H9 (cell line): ENCODE measurements at regions not wholly inside any gene's neighbourhood (a gene's known extent, or its start where the extent isn't known, plus 50 kb on each side); places are given as distances from the start of the nearest gene placed in this dataset.

Source experiments
- DNase-seq: peaks from one replicate; pipeline ENCODE4 v3.0.0-alpha.2; 2017
- H2AFZ ChIP-seq: one replicate; pipeline ENCODE4 v1.6.1; 2013; ENCODE audit warnings: mild to moderate bottlenecking, low read length, control low read depth, moderate library complexity
- H2AK5ac ChIP-seq: 2 replicates; pipeline ENCODE4 v1.6.1; 2013; ENCODE audit warnings: low read length, control low read depth, mixed read lengths; ENCODE audit not compliant: insufficient read length
- H2BK120ac ChIP-seq: one replicate; pipeline ENCODE4 v1.6.1; 2013; ENCODE audit warnings: low read depth, mild to moderate bottlenecking, low read length, control low read depth, inconsistent platforms; ENCODE audit not compliant: poor library complexity, severe bottlenecking
- H2BK12ac ChIP-seq: 2 replicates; pipeline ENCODE4 v1.6.1; 2013; ENCODE audit warnings: low read length, control low read depth, mixed read lengths, low read depth; ENCODE audit not compliant: insufficient read length
- H2BK15ac ChIP-seq: 2 replicates; pipeline ENCODE4 v1.6.1; 2013; ENCODE audit warnings: low read depth, low read length, control low read depth
- H2BK20ac ChIP-seq: one replicate; pipeline ENCODE4 v1.6.1; 2013; ENCODE audit warnings: low read depth, mild to moderate bottlenecking, low read length, control low read depth, inconsistent platforms; ENCODE audit not compliant: poor library complexity, severe bottlenecking
- H2BK5ac ChIP-seq: 2 replicates; pipeline ENCODE4 v1.6.1; 2013; ENCODE audit warnings: low read length, control low read depth, mixed read lengths; ENCODE audit not compliant: insufficient read length
- H3K14ac ChIP-seq: 2 replicates; pipeline ENCODE4 v1.6.1; 2013; ENCODE audit warnings: low read length, control low read depth; ENCODE audit not compliant: insufficient read depth
- H3K18ac ChIP-seq: 2 replicates; pipeline ENCODE4 v1.6.1; 2013; ENCODE audit warnings: low read depth, mild to moderate bottlenecking, mixed read lengths, low read length, control low read depth; ENCODE audit not compliant: insufficient read length
- H3K23ac ChIP-seq: 2 replicates; pipeline ENCODE4 v1.6.1; 2013; ENCODE audit warnings: low read length, control low read depth, mixed read lengths, low read depth; ENCODE audit not compliant: insufficient read length
- H3K23me2 ChIP-seq: 2 replicates; pipeline ENCODE4 v1.6.1; 2013; ENCODE audit warnings: low read depth, mild to moderate bottlenecking, mixed read lengths, low read length, control low read depth; ENCODE audit not compliant: insufficient read length, poor library complexity, severe bottlenecking
- H3K27ac ChIP-seq: 2 replicates; pipeline ENCODE4 v1.5.1; 2013; ENCODE audit warnings: low read length, control low read depth, mixed read lengths, low read depth; ENCODE audit not compliant: insufficient read length
- H3K27me3 ChIP-seq: 2 replicates; pipeline ENCODE4 v1.6.1; 2013; ENCODE audit warnings: low read length, control low read depth, inconsistent platforms; ENCODE audit not compliant: insufficient read depth
- H3K4ac ChIP-seq: 2 replicates; pipeline ENCODE4 v1.6.1; 2013; ENCODE audit warnings: low read depth, mild to moderate bottlenecking, control low read depth, inconsistent platforms, low read length, moderate library complexity
- H3K4me1 ChIP-seq: 2 replicates; pipeline ENCODE4 v1.6.1; 2013; ENCODE audit warnings: low read length, control low read depth, inconsistent platforms; ENCODE audit not compliant: insufficient read depth
- H3K4me2 ChIP-seq: 2 replicates; pipeline ENCODE4 v1.6.1; 2013; ENCODE audit warnings: low read length, control low read depth, mixed read lengths; ENCODE audit not compliant: insufficient read length, insufficient read depth
- H3K56ac ChIP-seq: 2 replicates; pipeline ENCODE4 v1.6.1; 2013; ENCODE audit warnings: low read depth, mild to moderate bottlenecking, mixed read lengths, low read length, control low read depth; ENCODE audit not compliant: insufficient read length
- H3K79me1 ChIP-seq: 2 replicates; pipeline ENCODE4 v1.6.1; 2013; ENCODE audit warnings: low read depth, mild to moderate bottlenecking, moderate library complexity, low read length, control low read depth, inconsistent platforms; ENCODE audit not compliant: insufficient read depth, poor library complexity, severe bottlenecking
- H3K79me2 ChIP-seq: 2 replicates; pipeline ENCODE4 v1.6.1; 2013; ENCODE audit warnings: low read length, control low read depth, inconsistent platforms; ENCODE audit not compliant: insufficient read depth
- H3K9ac ChIP-seq: 2 replicates; pipeline ENCODE4 v1.6.1; 2013; ENCODE audit warnings: low read length, control low read depth, mixed read lengths; ENCODE audit not compliant: insufficient read length; ENCODE audit errors: extremely low read depth
- H3K9me3 ChIP-seq: one replicate; pipeline ENCODE4 v1.6.1; 2013; ENCODE audit warnings: low read depth, low read length, inconsistent platforms; ENCODE audit not compliant: control insufficient read depth
- H3T11ph ChIP-seq: one replicate; pipeline ENCODE4 v1.6.1; 2013; ENCODE audit warnings: mild to moderate bottlenecking, low read length, control low read depth, inconsistent platforms
- H4K20me1 ChIP-seq: one replicate; pipeline ENCODE4 v1.6.1; 2013; ENCODE audit not compliant: control insufficient read depth, insufficient read length, insufficient read depth
- H4K5ac ChIP-seq: 2 replicates; pipeline ENCODE4 v1.6.1; 2013; ENCODE audit warnings: low read depth, mild to moderate bottlenecking, mixed read lengths, low read length, control low read depth; ENCODE audit not compliant: insufficient read length
- H4K8ac ChIP-seq: replicated peaks from 2 replicates; pipeline ENCODE4 v1.6.1; 2013; ENCODE audit warnings: low read length, control low read depth, mixed read lengths, low read depth; ENCODE audit not compliant: insufficient read length
- H4K91ac ChIP-seq: 2 replicates; pipeline ENCODE4 v1.6.1; 2013; ENCODE audit warnings: low read depth, mild to moderate bottlenecking, moderate library complexity, mixed read lengths, low read length, control low read depth; ENCODE audit not compliant: insufficient read length
- H3K27ac Mint-ChIP-seq, 3 experiments: 2 replicates in 2 of 3; 3 replicates in 1 of 3; pipeline ENCODE4 v1.8.0; 2020 to 2021; ENCODE audit warnings: mixed read lengths in 3 of 3, mild to moderate bottlenecking in 1 of 3, moderate library complexity in 1 of 3
- H3K27me3 Mint-ChIP-seq: 2 replicates; pipeline ENCODE4 v1.8.0; 2021; ENCODE audit warnings: low read depth, mild to moderate bottlenecking, moderate library complexity, mixed read lengths
- H3K36me3 Mint-ChIP-seq, 3 experiments: 2 replicates in 2 of 3; 3 replicates in 1 of 3; pipeline ENCODE4 v1.8.0; 2020 to 2021; ENCODE audit warnings: low read depth in 3 of 3, mixed read lengths in 3 of 3; ENCODE audit not compliant: insufficient read depth in 1 of 3
- H3K4me1 Mint-ChIP-seq, 2 experiments: 2 replicates each; pipeline ENCODE4 v1.8.0; 2020; ENCODE audit warnings: mixed read lengths in 2 of 2
- H3K4me3 Mint-ChIP-seq, 2 experiments: 2 replicates in 1 of 2; 3 replicates in 1 of 2; pipeline ENCODE4 v1.8.0; 2020 to 2021; ENCODE audit warnings: mild to moderate bottlenecking in 2 of 2, mixed read lengths in 2 of 2, moderate library complexity in 1 of 2
- H3K9me3 Mint-ChIP-seq, 2 experiments: 2 replicates in 1 of 2; 3 replicates in 1 of 2; pipeline ENCODE4 v1.8.0; 2020; ENCODE audit warnings: mild to moderate bottlenecking in 2 of 2, mixed read lengths in 2 of 2, moderate library complexity in 1 of 2
- WGBS: extraction: QIAGEN DNeasy Blood & Tissue Kit; methylation state at CpG from one replicate; pipeline ENCODE4 v1.1.7; 2013; ENCODE audit warnings: missing lambda C conversion rate, low lambda C conversion rate, mixed read lengths; ENCODE audit not compliant: insufficient read length; ENCODE audit errors: extremely low coverage; 5-methylcytosine and 5-hydroxymethylcytosine counted together
- TF ChIP-seq, protein P1 (sequence below): fragments of 200-600 bp; sonication (generic); conservative IDR thresholded peaks from 3 replicates; pipeline ENCODE4 v1.8.0; 2021; ENCODE audit warnings: antibody characterized with exemption, mild to moderate bottlenecking

DNA sequence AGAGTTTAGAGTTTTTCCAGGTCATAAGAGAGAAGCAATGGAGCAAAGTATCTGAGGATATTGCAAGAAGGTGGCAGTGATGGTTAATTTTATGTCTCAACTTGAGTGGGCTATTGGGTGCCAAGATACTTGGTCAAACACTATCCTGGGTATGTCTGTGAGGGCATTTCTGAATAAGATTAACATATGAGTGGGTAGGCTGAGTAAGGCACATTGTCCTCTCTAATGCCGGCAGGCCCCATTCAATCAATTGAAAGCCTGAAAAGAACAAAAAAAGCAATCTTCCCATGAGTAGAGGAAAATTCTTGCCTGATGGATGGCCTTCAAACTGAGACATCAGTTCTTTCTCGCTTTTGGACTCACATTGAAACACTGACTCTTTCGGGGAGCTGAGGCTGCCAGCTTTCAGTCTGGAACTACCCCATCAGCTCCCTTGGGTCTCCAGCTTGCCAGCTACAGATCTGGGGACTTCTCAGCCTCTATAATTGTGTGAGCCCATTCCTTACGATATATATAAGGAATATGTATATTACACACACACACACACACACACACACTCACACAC is 228.8 kb downstream of the BUD13 start:
- H3K9me3 Mint-ChIP-seq = peaks cover 4 to 9% of the 10 kb centered on the region in 2 experiments; a peak in 4 of 5 replicates
- no peak overlapping the region for H4K5ac ChIP-seq
- H3K4ac ChIP-seq = no peak overlapping the region
- H4K91ac ChIP-seq = no peak overlapping the region
- no peak overlapping the region for H3K27ac Mint-ChIP-seq
- TF ChIP-seq, protein P1, sequence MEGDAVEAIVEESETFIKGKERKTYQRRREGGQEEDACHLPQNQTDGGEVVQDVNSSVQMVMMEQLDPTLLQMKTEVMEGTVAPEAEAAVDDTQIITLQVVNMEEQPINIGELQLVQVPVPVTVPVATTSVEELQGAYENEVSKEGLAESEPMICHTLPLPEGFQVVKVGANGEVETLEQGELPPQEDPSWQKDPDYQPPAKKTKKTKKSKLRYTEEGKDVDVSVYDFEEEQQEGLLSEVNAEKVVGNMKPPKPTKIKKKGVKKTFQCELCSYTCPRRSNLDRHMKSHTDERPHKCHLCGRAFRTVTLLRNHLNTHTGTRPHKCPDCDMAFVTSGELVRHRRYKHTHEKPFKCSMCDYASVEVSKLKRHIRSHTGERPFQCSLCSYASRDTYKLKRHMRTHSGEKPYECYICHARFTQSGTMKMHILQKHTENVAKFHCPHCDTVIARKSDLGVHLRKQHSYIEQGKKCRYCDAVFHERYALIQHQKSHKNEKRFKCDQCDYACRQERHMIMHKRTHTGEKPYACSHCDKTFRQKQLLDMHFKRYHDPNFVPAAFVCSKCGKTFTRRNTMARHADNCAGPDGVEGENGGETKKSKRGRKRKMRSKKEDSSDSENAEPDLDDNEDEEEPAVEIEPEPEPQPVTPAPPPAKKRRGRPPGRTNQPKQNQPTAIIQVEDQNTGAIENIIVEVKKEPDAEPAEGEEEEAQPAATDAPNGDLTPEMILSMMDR = no peak
- H2BK12ac ChIP-seq = no peak overlapping the region
- H3K27ac ChIP-seq = no peak overlapping the region
- no peaks in the 10 kb centered on the region for H3K23me2 ChIP-seq
- H3K79me1 ChIP-seq = no peaks in the 10 kb centered on the region
- no peak overlapping the region for H3K56ac ChIP-seq
- no peak overlapping the region for H3K14ac ChIP-seq
- H2BK120ac ChIP-seq = no peak overlapping the region
- H2AFZ ChIP-seq = no peak overlapping the region
- H3K9me3 ChIP-seq = no peaks in the 10 kb centered on the region
- H3K9ac ChIP-seq = no peak overlapping the region
- H2BK15ac ChIP-seq = no peak overlapping the region
- H3T11ph ChIP-seq = no peak overlapping the region
- no peak overlapping the region for H3K4me2 ChIP-seq
- no peak overlapping the region for H3K23ac ChIP-seq
- no peak overlapping the region for H2BK20ac ChIP-seq
- peaks cover 5% of the 10 kb centered on the region in 2 experiments for H3K4me1 Mint-ChIP-seq
- DNase-seq = no peak
- H3K79me2 ChIP-seq = no peaks in the 10 kb centered on the region
- no peaks in the 10 kb centered on the region; the same call in 1 of the 2 replicates for H3K27me3 ChIP-seq
- no peaks in the 10 kb centered on the region for H4K20me1 ChIP-seq
- no peak overlapping the region for H3K4me3 Mint-ChIP-seq
- WGBS = no CpG with 5 or more reads among the region's 4 CpGs
- H2BK5ac ChIP-seq = no peak overlapping the region
- H3K4me1 ChIP-seq = no peaks in the 10 kb centered on the region
- H3K36me3 Mint-ChIP-seq = peaks cover 0 to 9% (median 2%) of the 10 kb centered on the region in 3 experiments; a peak in 3 of 7 replicates
- H3K27me3 Mint-ChIP-seq = peaks cover 29% of the 10 kb centered on the region
- H2AK5ac ChIP-seq = no peak overlapping the region
- no peak overlapping the region for H4K8ac ChIP-seq
- H3K18ac ChIP-seq = no peak overlapping the region
